ENCODE measurements at regions not wholly inside any gene's neighbourhood (a gene's known extent, or its start where the extent isn't known, plus 50 kb on each side); places are given as distances from the start of the nearest gene placed in this dataset.

DNA sequence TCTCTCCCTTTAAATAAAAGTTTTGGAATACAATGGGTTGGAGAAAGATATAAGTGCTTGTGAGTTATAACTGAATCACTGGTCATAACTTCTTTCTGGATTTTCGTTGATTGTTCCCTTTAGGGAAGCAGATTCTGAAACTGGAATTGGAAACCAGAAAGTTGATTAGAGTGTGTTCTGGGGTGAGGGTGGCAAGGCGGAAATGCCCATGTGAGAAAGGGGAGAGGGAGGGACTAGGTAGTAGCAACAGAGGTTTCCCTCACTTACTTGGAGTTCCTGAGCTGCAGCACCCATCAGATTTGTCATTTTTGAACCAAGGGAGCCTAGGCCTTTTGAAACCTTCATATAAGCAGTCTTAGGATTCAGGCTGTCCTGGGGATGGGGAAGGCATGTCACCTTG is 453.4 kb downstream of the KCNJ3 start:
- TF ChIP-seq EZH2 (IDR thresholded peaks at IDR 0.05) (no peak), POLR2AphosphoS5 (IDR thresholded peaks at IDR 0.05; ENCODE audit: borderline replicate concordance, low read depth, low read length) (no peak), FOXP2 (optimal IDR thresholded peaks at IDR 0.05; ENCODE audit: control extremely low read depth, extremely low read length, insufficient read depth) (no peak)
